Stimulated activated CD4-positive, alpha-beta T cell treated with anti-CD3 and anti-CD28 coated beads, Interleukin-15, amount 100 ng/mL, for 48 hours (primary cell): ENCODE measurements at regions not wholly inside any gene's neighbourhood (a gene's known extent, or its start where the extent isn't known, plus 50 kb on each side); places are given as distances from the start of the nearest gene placed in this dataset.

Source experiments
- DNase-seq, 2 donors: peaks; one replicate each; pipeline ENCODE4 v3.0.0-alpha.2; 2020; ENCODE audit warnings: low read depth in 2 of 2

- DNase-seq: no peak
Measured at GRCh38 chr2:145344076-145344724, 824.3 kb upstream of the ZEB2 start.

DNA sequence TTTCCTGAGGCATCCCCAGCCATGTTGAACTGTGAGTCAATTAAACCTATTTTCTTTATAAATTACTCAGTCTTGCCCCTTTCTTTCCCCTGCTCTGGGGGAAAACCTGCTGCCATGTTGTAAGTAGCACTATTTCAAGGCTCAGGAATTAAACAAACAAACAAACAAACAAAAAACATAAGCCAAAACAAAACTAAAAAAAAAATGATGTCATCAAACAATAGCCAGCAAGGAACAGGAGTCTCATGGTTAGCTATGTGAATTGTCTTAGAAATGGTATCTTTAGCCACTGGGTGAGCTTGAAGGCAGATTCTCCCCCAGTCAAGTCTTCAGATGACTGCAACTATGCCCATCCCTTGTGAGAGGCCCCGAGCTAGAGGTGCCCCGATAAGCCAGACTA is 823.4 kb upstream of the ZEB2 start:
- no peak for DNase-seq

GRCh38 chr2:145341536-145341935 is 821.6 kb upstream of the ZEB2 start:
- no peak for DNase-seq

GRCh38 chr2:145339646-145340045 is 819.7 kb upstream of the ZEB2 start:
- DNase-seq: no peak

DNA sequence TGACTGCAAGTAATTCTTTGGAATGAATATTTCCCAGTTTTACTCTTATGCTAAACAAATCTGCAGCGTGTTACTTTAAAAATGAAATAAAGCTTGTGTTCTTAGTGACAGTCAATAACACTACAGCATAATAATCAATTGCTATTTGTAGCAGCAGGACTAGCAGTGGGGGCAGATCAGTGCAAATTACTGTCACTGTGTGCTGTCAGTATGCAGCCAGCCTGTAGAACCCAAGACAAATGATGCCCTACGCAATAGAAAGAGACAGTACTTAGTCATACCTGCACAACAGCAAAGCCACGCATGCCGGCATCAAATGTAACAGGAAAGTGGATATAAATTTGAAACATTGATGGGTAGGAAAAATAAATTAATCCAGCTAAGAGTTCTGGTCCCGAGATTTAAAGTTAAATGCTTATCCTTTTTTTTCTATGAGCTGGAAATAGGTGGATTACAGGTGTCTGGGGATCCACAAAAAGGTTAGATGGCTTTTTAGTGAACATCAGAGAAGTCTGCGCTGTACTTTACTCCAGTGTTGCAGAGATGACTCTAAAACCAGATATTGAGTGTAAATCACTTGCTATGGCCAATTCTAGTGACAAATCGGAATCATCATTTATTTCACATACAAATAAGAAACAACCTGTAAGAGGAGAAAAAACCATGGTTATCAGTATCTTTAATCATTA is 812.4 kb upstream of the ZEB2 start:
- no peak for DNase-seq

DNA sequence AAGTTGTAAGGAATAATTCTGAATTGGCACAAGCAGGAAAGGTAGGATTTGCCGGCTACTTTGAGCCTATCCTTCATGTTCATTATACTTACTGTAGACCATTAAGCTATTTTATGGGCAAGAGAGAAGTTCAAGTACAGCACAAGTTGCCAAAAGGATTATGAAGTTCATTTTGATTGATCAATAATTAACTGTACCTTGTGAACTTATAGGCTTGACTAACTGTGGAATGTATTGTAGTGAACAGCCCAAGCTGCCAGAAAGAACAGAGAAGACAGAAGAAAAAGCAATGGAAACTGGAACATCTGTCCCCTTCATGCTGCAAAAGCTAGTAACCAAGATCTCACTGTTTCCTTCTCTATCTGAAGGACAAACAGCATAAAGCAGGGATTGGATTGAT is 810.1 kb upstream of the ZEB2 start:
- DNase-seq: no peak

DNA sequence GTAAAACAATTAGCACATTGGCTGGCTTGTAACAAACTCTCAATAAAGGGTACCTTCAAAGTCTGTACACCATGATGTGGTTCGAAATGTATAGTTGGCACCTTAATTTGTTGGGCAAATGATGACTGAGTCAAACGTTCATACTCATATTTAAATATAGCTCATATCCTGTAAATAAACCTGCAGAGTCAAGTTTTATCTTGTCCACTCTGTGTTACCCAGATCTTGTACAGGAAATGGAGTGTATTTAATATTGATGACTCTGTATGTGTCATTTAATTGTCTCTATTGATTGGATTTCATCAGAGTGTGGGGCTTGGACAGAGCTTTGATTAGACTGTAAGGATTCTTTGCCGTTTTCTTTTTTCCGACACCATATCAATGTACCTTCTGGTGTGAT is 805.6 kb upstream of the ZEB2 start:
- DNase-seq: no peak

DNA sequence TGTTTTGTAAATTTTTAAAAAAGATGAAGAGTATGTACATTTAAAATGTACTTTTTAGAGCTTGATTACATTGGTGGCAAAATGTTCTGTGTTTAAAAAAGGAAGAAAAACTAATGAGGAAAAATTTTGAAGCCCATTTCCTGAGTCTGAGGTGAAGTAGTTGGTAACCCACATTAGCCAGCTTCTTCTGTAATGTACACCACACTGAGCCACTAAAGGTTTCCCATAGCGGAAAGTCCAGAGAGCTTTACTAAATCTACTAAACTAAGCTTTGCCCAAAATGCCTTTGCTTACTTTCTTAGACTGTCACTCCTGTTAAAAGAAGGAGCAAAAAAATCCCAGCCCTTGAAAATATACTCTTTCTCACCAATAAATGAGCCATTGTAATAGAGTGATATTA is 804.8 kb upstream of the ZEB2 start:
- DNase-seq: no peak

DNA sequence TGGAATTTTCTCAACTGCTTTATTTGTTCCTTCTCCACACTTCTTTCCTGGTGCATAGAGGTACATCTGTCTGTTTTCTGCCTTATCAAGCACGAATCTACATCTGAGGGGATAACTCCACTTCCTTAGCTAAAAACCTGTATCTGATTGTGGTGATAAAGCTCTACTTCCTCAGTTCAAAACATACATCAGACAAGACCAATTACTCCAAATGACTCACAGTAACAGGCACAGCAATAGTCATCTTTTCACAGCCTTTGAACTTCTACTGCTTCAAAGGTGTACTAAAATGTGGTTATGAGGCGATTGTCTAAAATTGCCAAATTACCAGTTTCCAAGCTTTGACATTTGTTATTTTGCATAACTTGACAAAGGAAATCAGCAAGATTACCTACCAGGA is 803.6 kb upstream of the ZEB2 start:
- no peak for DNase-seq

- no peak for DNase-seq
Measured at GRCh38 chr2:145321344-145321743, 801.4 kb upstream of the ZEB2 start.

- no peak for DNase-seq
Measured at GRCh38 chr2:145316496-145316895, 796.6 kb upstream of the ZEB2 start.

- no peak for DNase-seq
Measured at GRCh38 chr2:145315053-145315452, 795.1 kb upstream of the ZEB2 start.

DNA sequence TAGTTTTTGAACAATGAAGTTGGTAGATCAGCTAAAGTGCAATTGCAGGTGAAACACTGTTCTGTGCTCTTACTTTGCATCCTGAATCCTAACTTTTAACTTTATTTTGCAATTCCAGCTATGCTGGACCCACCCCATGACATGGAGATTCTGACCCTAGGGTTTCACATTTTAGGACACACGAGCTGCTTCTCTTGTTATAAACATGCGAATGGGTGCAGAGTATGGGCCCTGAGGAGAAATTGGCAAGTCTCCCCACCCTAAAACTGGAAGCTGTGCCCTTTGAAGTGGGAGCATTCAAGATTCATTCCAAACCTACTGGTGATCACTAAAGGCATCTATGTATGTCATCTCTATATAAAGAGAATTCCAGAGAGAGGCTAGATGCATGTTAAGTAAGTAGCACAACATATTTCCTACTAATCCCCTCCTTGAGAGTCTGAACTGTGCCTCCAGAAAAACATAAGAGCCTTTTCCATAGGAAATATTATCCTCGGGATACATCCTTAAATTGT is 794.3 kb upstream of the ZEB2 start:
- no peak for DNase-seq

- no peak for DNase-seq
Measured at GRCh38 chr2:145305889-145306288, 786.0 kb upstream of the ZEB2 start.

DNA sequence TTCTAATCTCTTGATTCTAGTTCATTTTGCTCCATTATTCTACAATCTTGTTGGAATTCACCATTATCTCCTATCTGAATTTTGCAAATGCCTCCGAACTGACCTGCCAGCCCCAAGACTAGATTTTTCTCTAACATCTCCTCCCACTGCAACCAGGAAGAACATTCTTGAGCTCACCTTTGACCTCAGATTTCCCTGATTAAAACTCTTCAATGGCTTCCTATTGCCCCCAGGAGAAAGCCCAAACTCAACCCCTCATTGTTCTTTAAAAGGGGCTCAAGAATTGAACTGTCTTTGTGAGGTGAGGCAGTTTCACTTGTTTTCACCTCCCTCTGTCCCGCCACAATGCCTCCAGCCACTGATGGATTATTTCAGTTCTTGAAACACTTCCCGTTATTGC is 784.6 kb upstream of the ZEB2 start:
- DNase-seq: no peak

GRCh38 chr2:145303536-145303935 is 783.6 kb upstream of the ZEB2 start:
- no peak for DNase-seq

GRCh38 chr2:145302886-145303285 is 783.0 kb upstream of the ZEB2 start:
- DNase-seq: no peak

DNA sequence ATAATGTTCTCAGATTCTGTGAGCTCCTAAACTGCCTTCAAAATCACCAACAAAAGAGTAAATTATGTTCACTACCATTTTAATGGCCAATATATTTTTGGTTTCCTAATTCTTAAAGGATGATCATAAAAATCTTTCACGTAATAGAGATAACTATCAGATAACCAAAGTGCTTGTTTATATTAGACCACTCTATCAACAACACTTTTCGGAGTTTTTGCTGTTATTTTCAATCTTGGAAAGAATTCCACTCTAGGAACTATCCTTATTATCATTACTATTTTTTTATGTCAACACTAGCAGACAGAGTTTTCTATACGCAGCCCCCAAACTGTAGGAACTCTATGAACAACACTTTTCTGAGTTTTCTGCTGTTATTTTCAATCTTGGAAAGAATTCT is 782.5 kb upstream of the ZEB2 start:
- no peak for DNase-seq

DNA sequence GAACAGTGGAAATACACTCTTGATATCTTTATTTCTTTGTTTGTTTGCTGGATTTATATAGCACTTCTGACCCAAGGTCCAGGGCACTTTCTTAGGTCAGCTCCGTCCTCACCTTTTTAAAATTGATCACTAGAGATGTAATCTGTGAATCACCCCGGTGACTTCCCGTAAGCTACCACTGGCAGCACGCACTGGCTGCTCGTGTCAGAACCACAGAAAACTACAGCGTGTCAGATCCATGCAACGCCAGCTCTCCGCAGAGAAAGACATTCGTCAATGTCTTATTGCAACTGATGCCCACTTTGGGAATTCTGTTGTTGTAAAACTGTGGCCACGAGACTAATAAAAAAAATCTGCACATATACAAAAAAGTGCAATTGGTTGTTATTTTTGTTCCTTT is 779.4 kb upstream of the ZEB2 start:
- no peak for DNase-seq

DNA sequence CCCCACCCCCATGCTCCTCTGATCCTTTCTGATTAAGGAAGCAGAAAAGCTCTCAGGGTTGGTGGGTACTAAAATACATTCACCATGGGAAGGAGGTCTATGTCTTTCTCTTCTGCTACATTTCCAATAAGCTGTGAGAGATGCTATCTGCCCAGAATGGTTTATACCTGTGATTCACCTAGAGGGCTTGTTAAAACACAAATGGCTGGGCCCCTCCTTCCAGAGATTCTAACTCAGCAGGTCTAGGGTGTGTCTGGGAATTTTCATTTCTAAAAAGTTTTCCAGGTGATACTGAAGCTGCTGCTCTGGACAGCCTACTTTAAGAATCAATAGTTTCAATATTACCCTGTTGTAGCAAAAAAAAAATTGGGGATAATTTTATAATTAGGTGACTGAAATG is 772.2 kb upstream of the ZEB2 start:
- no peak for DNase-seq

- DNase-seq: no peak
Measured at GRCh38 chr2:145290986-145291385, 771.1 kb upstream of the ZEB2 start.

DNA sequence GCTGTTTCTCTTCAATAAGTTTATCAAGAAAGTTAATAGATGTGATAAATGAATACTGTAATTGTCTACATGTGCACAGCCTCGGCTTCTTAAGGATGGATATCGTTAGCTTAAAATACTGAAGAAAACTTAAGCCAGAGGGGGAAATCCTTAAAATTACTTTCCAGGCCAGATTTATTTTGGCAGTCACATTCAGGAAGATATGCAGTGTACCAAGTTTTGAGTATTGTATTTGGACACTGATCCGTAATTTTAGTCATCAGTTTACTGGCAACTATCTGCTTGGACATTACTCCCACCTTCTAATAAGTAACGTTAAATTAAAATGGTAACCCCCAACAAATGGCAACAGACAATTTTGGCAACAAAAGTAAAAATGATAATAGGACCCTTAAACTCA is 770.0 kb upstream of the ZEB2 start:
- DNase-seq: no peak

DNA sequence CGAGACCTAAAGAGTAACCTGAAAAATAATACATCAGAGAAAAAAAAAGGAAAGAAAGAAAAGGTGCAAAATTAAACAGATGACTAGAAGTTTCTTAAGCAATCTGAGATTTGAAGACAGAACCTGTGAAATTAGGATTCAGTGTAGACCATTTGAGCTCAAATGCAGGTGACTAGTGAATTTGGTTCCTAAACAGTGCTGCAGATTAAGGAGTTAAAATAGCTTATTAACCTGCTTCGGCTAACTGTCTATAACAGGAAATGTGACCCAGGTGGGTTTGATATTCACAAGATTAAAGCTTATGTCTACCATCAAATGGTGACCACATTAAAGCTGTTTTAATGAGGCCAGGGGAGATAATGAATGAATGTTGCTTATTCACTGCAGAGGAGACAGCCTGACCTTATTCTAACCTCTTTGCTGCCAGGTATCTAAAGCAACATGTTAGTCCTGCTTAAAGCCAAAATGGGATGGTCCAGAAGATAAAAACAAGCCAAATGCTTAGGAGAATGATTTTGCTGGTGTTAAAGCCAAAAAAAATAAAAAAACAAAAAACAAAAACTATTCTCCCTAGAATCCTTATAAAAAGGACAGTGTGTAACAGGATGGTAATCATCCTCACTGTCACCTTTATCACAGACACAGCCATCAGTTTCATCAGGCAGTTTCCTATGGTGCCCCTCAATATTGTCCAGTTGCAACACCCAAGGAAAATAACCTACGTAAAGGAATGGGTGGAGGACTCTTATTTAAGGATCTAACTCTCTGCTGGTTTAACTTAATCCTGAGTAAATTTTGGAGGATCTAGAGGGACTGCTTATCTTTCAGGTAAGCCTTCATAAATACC is 769.0 kb upstream of the ZEB2 start:
- no peak for DNase-seq
